ENCODE measurements at regions not wholly inside any gene's neighbourhood (a gene's known extent, or its start where the extent isn't known, plus 50 kb on each side); places are given as distances from the start of the nearest gene placed in this dataset.

DNA sequence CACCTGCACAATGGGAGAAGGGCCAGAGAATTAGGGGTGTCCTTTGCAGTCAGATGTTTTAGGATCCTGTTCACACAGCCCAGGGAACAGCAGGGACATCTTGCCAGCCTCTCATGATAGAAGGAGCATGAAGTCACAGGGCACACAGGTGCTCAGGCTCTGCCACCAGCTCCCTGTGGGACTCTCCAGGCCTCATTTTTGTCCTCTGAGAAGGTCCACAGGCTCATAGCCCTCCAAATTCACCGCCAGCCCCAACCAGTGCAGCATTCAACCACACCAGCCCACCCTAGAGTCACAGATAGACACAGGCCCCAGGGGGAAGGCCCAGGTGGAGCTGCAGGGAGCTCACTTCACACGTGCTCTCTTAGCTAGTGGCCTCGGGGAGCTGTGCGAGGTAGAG, 391.7 kb downstream of the TNS1 start:
- Histone ChIP-seq H3K36me3 (ENCODE audit: low read depth, missing control alignments) (no peaks in the 10 kb centered on the region), H3K27me3 (no peaks in the 10 kb centered on the region), H3K9me3 (no peaks in the 10 kb centered on the region), H3K27ac (no peak overlapping the region), H3K4me1 (peaks cover 8% of the 10 kb centered on the region), H3K4me3 (no peak overlapping the region)
- 99 to 100% methylated on average over 1 to 4 of the region's 4 CpGs for WGBS, 2 donors
- DNase-seq, result no peak
- intact Hi-C loops (cut with DNase I; ENCODE audit: low total_unique reads), result no loop called here
- no peak for TF ChIP-seq POLR2A (IDR thresholded peaks at IDR 0.05)
- TF ChIP-seq, protein P1, sequence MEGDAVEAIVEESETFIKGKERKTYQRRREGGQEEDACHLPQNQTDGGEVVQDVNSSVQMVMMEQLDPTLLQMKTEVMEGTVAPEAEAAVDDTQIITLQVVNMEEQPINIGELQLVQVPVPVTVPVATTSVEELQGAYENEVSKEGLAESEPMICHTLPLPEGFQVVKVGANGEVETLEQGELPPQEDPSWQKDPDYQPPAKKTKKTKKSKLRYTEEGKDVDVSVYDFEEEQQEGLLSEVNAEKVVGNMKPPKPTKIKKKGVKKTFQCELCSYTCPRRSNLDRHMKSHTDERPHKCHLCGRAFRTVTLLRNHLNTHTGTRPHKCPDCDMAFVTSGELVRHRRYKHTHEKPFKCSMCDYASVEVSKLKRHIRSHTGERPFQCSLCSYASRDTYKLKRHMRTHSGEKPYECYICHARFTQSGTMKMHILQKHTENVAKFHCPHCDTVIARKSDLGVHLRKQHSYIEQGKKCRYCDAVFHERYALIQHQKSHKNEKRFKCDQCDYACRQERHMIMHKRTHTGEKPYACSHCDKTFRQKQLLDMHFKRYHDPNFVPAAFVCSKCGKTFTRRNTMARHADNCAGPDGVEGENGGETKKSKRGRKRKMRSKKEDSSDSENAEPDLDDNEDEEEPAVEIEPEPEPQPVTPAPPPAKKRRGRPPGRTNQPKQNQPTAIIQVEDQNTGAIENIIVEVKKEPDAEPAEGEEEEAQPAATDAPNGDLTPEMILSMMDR (IDR thresholded peaks at IDR 0.05), result no peak

DNA sequence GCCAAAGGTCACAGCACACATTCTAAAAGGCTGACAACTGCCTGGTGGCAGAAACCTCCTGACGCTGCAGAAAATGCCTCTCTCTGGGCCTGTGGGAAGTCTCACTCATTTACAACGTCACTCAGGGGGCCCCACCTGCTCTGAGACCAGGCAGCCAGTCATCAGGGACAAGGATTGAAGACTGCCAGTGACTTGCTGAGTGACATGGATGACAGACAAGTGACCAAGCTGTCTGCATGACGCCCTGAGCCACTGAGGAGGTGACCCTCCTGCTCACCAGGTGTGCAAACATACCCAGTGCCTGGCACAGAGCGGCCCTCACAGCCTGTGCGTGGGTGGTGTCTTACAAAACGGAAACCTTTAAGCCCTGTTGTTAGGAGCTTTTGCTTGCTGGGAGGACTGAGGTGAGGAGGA, 392.4 kb downstream of the TNS1 start:
- intact Hi-C loops (cut with DNase I; ENCODE audit: low total_unique reads), result no loop called here
- TF ChIP-seq, protein P1 (IDR thresholded peaks at IDR 0.05), result no peak
- TF ChIP-seq POLR2A (IDR thresholded peaks at IDR 0.05), result no peak
- Histone ChIP-seq H3K27ac (no peak overlapping the region), H3K4me1 (peaks cover 8% of the 10 kb centered on the region), H3K36me3 (ENCODE audit: low read depth, missing control alignments) (no peaks in the 10 kb centered on the region), H3K27me3 (no peaks in the 10 kb centered on the region), H3K9me3 (no peaks in the 10 kb centered on the region), H3K4me3 (no peak overlapping the region)
- DNase-seq, result no peak
- WGBS, 2 donors, result 89 to 100% methylated on average over 2 to 6 of the region's 6 CpGs

DNA sequence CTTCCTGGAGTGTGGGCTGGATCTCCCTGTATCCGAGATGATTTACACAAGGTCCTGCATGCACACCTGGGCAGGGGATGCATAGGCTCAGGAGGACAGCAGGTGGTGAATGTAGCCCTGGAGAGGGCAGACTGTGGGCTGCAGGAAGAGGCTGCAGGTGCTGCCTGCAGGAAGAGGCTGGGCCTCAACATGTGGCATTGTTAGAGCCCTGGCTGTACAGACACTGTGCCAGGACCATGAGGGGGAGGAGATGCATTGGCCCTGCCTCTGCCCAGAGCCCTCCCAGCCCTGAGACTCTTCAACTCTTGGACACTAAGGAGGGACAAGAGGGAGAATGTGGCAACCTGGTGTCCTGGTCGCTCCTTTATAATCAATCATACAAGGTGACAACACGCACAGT, 392.8 kb downstream of the TNS1 start:
- Histone ChIP-seq H3K9me3 (no peaks in the 10 kb centered on the region), H3K27ac (no peak overlapping the region), H3K27me3 (no peaks in the 10 kb centered on the region), H3K4me1 (peaks cover 8% of the 10 kb centered on the region), H3K4me3 (no peak overlapping the region), H3K36me3 (ENCODE audit: low read depth, missing control alignments) (no peaks in the 10 kb centered on the region)
- intact Hi-C loops (cut with DNase I; ENCODE audit: low total_unique reads), result no loop called here
- WGBS, 2 donors, result 83 to 84% methylated on average over 3 of the region's 3 CpGs
- TF ChIP-seq, protein P1 (IDR thresholded peaks at IDR 0.05), result no peak
- TF ChIP-seq POLR2A (IDR thresholded peaks at IDR 0.05), result no peak
- no peak for DNase-seq

DNA sequence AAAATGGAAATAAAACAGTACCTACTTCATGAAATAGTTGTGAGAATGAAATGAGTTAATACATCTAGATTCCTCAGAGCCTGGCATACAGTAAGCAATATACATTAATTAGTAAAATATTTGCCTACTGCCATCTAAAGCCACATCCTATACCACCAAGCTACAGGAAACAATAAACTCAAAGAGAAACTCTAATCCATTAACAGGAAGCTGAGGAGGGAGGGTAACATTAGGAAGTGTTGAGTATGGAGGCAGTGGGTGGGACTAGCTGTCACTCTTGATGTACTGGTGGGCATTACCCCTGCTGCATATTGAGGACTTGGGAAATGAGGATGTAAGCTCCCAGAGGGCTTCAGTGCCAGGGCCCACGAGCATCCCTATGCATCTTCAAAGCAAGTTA, 396.5 kb downstream of the TNS1 start:
- no peak for DNase-seq
- no peak for TF ChIP-seq POLR2A (IDR thresholded peaks at IDR 0.05)
- TF ChIP-seq, protein P1 (IDR thresholded peaks at IDR 0.05), result no peak
- WGBS, 2 donors, result 75 to 94% methylated on average over 1 of the region's 1 CpG
- intact Hi-C loops (cut with DNase I; ENCODE audit: low total_unique reads), result no loop called here
- no peaks in the 10 kb centered on the region for H3K36me3 ChIP-seq (ENCODE audit: low read depth, missing control alignments)
- H3K27ac ChIP-seq, result no peak overlapping the region
- no peaks in the 10 kb centered on the region for H3K27me3 ChIP-seq
- H3K9me3 ChIP-seq, result no peaks in the 10 kb centered on the region
- peaks cover 8% of the 10 kb centered on the region for H3K4me1 ChIP-seq
- H3K4me3 ChIP-seq, result no peak overlapping the region

DNA sequence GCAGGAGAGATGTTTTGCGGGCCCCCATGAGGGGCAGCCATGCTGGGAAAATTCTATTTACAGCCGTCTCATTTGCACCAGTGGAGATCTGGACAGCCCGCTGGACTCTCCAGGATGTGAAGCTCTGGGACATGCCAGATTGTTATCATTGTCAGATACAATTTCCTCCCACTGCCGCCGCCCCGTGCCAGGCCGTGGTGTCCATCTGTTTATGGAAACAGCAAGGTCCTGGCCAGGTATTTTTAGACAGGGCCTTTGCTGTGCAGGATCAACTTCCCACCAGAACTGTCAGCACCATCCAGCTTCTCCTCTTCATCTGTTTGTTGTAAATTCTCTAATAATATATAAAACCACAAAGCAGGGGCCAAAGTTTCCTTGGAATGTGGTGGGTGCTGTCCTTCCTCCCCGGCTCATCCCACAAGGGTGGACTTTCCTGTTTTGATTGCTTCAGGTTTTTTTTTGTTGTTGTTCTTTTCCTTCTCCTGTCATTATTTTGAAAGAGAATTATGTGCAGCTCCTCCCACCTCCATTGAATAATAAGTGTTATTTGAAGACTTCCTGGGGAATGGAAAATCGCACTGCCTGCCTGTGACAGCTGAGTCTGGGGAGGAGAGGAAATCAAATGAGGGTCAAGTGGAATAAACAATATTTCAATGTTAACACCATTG, 398.1 kb downstream of the TNS1 start:
- Histone ChIP-seq H3K36me3 (ENCODE audit: low read depth, missing control alignments) (no peaks in the 10 kb centered on the region), H3K4me3 (no peak overlapping the region), H3K27ac (no peak overlapping the region), H3K4me1 (peaks cover 8% of the 10 kb centered on the region), H3K9me3 (no peaks in the 10 kb centered on the region), H3K27me3 (no peaks in the 10 kb centered on the region)
- WGBS, 2 donors, result 56 to 73% methylated on average over 6 to 9 of the region's 9 CpGs
- no peak for DNase-seq
- no peak for TF ChIP-seq POLR2A (IDR thresholded peaks at IDR 0.05)
- TF ChIP-seq, protein P1 (IDR thresholded peaks at IDR 0.05), result no peak
- intact Hi-C loops (cut with DNase I; ENCODE audit: low total_unique reads), result no loop called here

Measured in testis (tissue), 2 donors.